Fibroblast of lung (primary cell): ENCODE measurements at regions not wholly inside any gene's neighbourhood (a gene's known extent, or its start where the extent isn't known, plus 50 kb on each side); places are given as distances from the start of the nearest gene placed in this dataset.

ENCODE experiments used
- EZH2 ChIP-seq: IDR thresholded peaks from 2 replicates; pipeline ENCODE4 v1.5.1; 2012; ENCODE audit warnings: low read length, control low read depth, mild to moderate bottlenecking; ENCODE audit errors: missing control alignments
- TF ChIP-seq, protein P1 (sequence below), 2 donors: IDR thresholded peaks in 1 of 2; conservative IDR thresholded peaks in 1 of 2; 1 replicate in 1 of 2; 2 replicates in 1 of 2; pipeline ENCODE4 v1.5.1; 2011 to 2012; ENCODE audit warnings: low read length in 2 of 2, control low read depth in 1 of 2, inconsistent platforms in 1 of 2, low read depth in 1 of 2, mild to moderate bottlenecking in 1 of 2

DNA sequence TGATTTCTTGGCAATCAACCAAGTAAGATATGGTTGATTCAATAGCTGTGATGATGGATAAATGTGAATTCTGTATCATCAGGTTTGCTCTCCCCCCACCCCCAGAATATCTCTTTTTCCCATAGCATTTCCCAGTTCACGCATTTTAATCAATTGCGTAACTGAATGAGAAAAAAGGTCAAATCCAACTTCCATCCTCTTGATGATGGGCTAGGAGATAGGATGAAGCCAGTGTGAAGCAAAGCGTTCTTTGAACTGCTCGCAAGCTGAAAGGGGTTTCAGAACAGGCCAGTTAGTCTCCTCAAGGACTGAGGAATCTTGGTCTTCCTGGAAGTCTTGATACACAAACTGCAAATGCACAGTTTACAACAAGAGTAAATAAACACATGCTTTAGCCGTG, 94.5 kb upstream of the ARMC3 start:
- TF ChIP-seq, protein P1, sequence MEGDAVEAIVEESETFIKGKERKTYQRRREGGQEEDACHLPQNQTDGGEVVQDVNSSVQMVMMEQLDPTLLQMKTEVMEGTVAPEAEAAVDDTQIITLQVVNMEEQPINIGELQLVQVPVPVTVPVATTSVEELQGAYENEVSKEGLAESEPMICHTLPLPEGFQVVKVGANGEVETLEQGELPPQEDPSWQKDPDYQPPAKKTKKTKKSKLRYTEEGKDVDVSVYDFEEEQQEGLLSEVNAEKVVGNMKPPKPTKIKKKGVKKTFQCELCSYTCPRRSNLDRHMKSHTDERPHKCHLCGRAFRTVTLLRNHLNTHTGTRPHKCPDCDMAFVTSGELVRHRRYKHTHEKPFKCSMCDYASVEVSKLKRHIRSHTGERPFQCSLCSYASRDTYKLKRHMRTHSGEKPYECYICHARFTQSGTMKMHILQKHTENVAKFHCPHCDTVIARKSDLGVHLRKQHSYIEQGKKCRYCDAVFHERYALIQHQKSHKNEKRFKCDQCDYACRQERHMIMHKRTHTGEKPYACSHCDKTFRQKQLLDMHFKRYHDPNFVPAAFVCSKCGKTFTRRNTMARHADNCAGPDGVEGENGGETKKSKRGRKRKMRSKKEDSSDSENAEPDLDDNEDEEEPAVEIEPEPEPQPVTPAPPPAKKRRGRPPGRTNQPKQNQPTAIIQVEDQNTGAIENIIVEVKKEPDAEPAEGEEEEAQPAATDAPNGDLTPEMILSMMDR (conservative IDR thresholded peaks at IDR 0.05 in 1 of 2, IDR thresholded peaks at IDR 0.05 in 1 of 2; ENCODE audit: low read depth in 1 of 2, low read length in 2 of 2): no peak
- TF ChIP-seq EZH2: no peak
